NCI-H748 (cell line): ENCODE measurements at regions not wholly inside any gene's neighbourhood (a gene's known extent, or its start where the extent isn't known, plus 50 kb on each side); places are given as distances from the start of the nearest gene placed in this dataset.

Experiments used
- DNase-seq: peaks from one replicate; lab custom pipeline; 2025; ENCODE audit not compliant: unreplicated experiment; lab: John Stamatoyannopoulos, UW

GRCh38 chr20:48106428-48106827 lies 321.1 kb upstream of the SULF2 start:
- no peak for DNase-seq

DNA sequence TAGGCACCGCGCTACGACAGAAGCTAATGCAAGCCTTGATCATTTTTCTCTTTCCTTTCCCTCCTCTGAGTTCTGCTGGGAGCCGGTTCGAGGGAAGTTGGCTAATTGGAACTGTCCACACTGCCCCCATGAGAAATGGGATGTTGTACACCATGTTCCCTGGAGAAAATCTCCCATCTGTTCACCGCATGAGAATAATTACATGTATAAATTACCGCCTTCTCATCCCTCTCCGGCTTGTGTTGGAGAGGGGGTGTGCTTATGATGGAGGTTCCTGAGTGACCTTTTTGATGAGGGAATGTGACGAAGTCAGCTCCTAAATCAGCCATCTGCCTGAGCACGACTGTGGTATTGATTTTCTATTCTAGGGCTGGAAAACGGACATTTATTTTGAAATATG lies 320.2 kb upstream of the SULF2 start:
- no peak for DNase-seq

DNA sequence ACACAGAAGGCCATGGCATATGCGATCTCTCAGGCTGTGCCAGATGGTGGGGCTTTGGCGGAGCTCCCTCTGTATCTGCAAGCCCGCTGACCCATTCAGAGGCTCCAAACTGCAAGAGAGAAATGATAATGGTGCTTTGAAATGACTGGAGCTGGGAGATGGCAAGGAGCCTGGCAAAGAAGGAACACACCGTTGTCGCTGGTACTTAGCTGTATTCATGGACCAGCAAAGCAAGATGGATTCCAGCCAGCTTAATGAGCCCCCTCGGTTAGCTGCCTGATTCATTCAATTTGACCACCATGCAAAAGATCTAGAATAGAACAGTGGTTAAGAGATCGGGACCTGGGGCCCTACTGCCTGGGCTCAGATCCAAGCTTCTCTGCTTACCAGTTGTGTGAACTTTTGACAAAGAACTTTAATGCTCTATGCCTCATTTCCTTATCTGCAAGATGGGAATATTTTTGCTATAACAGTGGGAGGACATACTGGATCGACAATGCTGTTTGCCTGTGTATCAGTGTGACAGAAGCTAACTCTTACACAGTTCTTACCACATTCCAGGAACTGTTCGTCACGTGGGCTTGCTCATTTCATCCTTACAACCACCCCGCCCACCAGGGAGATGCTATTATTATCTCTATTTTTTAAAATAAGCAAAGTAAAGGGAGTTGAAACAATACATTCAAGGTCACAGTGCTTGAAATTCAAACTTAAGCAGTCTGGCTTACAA lies 317.8 kb upstream of the SULF2 start:
- DNase-seq, result no peak

DNA sequence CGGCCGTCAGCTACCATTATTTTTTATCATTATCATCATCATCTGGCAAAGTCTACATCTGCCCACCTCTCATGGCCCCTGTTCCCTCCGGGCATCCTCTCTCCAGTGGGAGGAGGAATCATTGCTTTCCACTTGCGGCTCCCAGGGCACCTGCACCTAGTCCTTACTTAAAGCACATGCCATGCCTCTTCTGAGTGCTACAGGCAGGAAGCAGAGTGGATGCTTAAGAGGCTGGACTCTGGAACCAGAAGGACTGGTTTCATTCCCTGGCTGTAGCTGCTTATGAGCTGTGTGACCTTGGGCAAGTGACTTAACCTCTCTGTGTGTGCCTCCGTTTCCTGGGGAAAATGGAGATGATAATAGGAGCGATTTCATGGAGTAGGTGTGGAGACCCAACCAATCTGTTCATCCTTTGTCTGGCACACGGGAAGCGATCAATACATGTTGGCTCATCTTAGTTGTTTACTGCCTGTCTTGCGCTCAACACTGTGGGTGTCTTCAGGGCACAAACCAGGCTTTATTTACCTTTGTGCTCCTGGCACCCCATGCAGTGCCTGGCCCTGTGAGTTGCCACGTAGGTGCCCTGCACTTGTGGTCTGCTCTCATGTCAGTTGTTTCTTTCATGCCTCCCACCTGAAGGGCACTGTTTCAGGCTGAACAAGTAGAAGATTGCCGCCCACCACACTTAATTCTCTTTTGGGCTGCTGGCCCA lies 317.0 kb upstream of the SULF2 start:
- DNase-seq, result peak; percentile 3

DNA sequence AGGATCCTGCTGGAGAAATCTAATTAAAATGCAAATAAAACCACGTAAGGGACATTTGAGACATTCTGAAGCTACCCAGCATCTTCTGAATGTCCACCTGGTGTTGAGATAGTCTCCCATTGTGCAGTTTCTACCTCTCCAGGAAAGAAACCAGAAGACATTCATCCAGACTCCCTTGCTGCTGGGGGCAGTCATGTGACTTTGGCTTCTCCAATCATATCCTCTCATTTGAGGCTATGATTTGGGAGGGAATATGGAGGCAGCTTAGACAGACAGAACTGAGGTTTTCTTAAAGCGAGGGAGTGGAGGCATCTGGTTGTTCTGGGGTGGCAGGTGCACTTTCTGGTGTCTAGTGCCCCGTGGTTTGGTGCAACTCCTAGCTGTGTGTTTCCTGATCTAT lies 315.2 kb upstream of the SULF2 start:
- no peak for DNase-seq

DNA sequence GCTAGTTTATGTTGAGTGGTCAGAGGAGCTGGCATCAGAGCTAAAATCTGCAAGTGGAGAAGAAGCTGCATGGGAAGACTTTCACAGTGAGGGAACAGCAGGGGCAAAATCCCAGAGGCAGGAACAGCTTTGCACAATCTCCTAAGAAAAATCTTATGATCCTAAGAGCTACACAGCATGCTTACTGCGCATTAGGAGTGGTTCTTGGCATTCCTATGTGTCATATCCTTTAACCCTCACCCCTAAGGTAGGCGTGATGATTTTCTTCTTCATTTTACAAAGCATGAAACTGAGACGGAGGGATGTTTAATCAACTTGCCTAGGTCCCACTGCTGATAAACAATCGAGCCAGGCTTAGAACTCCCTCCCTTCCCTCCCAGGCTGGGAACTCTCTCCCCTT lies 313.6 kb upstream of the SULF2 start:
- no peak for DNase-seq

GRCh38 chr20:48098099-48098498 lies 312.8 kb upstream of the SULF2 start:
- DNase-seq, result no peak

GRCh38 chr20:48096957-48097890 lies 311.9 kb upstream of the SULF2 start:
- DNase-seq, result no peak

GRCh38 chr20:48096212-48096875 lies 311.1 kb upstream of the SULF2 start:
- DNase-seq, result no peak

GRCh38 chr20:48094944-48095343 lies 309.7 kb upstream of the SULF2 start:
- no peak for DNase-seq

DNA sequence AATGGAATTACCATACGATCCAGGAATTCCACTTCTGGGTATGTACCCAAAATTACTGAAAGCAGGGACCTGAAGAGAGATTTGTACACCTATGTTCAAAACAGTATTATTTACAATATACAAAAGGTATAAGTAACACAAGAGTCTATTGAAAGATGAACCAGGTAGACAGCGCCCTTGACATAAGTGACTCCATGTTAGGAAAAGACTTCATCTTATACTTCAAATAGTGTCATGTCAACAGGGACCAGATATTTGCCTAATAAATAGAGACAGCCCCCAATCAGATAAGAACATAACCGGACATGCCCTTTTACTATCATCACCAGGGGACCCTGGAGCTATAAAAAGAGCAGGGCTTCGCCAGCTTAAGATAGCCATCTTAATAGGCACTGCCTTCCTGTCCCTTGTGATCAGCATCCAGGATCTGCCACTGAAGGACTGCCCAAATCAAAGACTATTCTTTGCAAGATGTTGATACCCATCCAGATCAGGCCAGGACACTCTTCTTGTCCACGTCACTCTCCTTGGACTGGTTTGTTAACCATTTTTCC lies 309.0 kb upstream of the SULF2 start:
- no peak for DNase-seq

GRCh38 chr20:48092596-48093280 lies 307.5 kb upstream of the SULF2 start:
- no peak for DNase-seq

GRCh38 chr20:48090784-48091183 lies 305.5 kb upstream of the SULF2 start:
- no peak for DNase-seq

DNA sequence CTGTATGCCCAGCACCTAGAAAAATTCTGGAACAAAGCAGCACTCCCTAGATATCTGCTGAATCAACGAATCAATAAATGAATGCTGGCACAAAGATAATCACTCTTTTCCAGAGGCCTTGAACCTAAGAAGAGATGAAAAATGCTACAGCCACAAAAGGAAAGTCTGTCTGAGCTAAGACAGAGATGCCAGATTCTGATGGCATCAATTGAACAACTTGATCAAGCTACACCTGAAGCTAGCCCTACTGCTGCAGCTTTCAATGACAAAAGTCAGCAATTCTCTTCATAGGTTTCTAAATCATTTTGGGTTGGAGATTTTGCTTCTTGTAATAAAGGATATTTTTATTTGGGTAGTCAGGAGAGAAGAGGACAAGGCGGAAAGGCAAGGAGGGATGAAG lies 305.0 kb upstream of the SULF2 start:
- no peak for DNase-seq

DNA sequence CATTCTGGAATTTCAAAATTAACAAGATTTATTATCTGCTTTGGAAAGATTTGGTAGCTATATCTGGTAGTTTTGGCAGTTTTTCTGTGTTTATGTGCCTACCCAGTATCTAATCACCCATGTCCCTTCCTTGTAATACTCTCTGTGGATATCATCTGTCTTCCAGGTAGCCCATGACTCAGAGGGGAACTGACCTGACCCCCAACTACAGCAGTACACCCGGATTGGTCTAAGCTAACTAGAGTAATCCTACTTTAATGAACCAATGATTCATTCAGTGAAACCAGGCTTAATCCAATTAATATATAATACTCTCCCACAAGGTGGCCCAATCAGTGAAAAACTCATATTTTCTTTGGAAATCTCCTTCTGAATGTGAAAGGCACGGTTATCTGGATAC lies 295.3 kb upstream of the SULF2 start:
- no peak for DNase-seq

DNA sequence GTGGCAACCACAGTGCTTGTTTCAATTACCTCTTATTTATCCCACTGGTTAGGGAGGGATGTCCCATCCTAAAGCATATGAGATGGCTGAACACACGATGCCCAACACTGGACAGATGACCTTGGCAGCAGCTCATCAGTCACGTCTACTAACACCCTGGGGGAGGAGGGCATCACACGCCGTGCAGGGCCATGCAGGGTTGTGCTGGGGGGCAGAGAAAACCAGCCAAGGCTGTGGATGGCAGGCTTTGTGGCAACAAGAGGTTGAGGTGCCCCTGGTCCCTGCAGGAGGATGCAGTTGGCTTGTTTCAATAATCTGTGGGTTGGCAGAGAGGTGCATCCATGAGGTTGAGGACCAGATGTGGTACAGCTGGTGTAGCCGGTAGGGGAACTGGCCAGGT lies 293.7 kb upstream of the SULF2 start:
- no peak for DNase-seq

DNA sequence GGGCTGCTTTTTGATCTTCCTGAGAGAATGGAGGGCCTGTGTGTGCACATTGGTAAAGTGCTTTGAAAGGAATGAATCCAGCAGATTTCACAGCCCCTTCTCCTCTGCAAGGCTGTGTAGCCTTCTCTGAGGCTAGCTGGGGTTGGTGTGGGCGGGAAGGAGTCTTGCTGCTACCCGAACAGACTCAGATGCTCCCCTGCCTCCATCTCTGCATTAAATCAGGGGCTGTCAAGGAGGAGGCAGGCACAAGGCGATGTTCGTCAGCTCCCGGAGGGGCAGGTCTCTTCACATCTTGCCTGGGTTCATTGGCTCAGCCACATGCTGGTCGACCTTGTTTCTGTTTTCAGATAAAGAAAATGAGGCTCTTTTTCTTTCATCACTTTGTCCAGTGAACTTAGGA lies 291.5 kb upstream of the SULF2 start:
- no peak for DNase-seq

DNA sequence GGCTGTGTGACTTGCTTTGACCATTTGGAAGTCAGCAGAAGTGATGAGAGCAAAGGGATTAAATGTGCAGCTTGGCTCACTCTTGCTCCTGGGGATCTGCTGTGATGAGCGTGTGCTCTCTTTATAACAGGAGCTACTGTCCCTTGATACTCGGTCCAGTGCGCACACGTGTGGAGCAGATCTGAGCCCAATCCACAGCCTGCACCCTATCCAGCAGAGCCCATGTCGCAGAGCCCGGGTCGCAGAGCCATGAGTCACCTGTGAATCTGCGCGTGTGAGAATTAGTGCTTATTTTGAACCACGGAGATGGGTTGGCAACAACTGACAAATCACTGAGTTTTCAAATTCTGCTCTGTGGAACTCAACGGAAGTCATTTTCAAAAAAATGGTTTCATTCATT lies 291.0 kb upstream of the SULF2 start:
- no peak for DNase-seq

DNA sequence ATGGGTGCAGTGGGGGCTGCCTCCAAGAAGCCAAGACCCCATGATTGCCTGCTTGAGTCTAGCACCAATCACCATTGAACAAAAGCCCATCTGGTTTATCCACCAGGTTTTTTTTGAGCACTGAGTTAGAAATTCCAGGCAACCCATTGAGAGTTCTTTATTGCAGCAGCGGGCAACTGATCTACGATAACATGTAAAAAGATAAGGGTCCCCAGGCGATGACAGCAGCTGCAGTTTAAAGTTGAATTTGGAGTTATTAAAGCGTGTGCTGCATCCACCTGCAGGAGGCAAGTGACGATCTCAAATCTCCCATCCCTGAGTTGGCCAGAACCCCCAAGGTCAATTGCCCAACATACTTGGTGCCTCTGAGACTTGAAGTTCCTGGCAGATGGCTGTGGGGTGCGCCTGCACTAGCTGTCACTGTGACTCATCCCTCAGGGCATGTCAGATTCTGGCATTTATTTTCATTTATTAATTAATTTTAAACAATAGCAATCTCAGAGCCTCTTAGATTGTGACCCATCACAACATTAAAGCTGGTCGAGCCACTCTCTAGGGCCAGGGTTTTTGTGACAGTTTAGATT lies 290.4 kb upstream of the SULF2 start:
- DNase-seq, result no peak
